Activated CD4-positive, alpha-beta T cell treated with anti-CD3 and anti-CD28 coated beads, Interleukin-2, amount 50 U/mL, for 1 hour (primary cell): ENCODE measurements at regions not wholly inside any gene's neighbourhood (a gene's known extent, or its start where the extent isn't known, plus 50 kb on each side); places are given as distances from the start of the nearest gene placed in this dataset.

Experiments
- DNase-seq: peaks from one replicate; pipeline ENCODE4 v3.0.0-alpha.2; 2020

DNA sequence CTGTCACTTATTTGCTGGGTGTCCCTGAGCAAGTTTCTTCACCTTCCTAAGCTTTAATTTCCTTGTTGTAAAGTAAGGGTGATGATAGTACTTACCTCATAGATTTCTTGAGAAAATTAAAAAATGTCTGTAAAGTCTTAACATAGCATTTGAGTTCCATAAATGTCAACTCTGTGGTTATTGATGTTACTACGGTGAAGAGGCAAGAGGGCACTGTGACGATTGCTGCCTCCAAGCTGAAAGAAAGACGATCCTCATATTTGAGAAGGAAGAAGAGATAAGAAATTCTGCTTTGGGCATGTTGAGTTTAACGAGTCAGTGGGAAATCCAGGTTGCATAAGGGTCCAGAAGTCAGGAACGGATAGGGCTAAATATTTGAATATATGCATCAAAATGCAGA lies 240.8 kb upstream of the ZPLD1 start:
- DNase-seq: no peak

DNA sequence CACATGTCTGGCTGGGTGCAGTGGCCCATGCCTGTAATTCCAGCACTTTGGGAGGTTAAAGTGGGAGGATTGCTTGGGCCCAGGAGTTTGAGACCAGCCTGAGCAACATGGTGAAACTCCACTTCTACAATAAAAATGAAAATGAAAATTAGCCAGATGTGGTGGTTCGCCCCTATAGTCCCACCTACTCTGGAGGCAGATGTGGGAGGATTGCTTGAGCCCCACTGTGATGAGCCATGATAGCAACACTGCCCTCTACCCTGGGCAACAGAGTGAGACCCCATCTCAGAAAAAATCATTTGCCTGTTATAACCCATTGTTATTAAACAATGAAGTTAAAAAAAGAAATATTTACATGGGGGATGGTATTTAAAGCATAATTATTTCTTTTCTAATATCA lies 240.1 kb upstream of the ZPLD1 start:
- no peak for DNase-seq

DNA sequence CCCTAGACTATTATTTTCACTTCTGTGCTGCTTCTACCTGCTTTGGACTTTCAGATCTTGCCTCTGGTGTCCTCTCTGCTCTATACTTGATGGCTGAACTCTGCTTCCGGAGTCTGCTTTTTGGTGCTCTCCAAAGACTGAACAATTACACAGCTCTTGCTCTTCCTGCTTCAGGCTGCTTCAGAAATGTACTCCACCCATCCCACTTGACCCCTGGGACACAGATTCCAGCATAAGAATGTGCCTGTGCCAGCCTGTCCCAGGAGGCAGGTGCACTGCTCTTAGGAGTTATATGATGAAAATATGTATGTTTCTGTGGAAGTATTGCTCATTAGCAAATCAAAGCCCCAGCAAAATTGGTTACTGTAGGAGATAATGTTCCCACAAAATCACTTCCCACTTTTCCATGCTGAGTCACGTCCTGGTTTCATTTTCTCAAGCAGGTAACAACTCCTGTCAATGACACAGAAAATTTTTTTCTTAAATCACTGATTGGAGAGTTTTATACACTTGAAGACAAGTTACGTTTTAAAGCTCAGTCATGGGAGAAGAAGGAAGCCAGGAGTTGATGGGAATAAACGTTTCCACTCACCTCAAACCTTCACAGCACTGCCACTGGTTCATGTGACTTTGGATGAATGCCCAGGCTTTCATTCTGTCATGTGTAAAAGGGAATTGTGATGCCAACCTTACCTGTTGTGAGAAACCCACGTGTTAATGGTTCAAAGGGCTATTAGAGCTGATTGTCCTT lies 239.4 kb upstream of the ZPLD1 start:
- DNase-seq: no peak

DNA sequence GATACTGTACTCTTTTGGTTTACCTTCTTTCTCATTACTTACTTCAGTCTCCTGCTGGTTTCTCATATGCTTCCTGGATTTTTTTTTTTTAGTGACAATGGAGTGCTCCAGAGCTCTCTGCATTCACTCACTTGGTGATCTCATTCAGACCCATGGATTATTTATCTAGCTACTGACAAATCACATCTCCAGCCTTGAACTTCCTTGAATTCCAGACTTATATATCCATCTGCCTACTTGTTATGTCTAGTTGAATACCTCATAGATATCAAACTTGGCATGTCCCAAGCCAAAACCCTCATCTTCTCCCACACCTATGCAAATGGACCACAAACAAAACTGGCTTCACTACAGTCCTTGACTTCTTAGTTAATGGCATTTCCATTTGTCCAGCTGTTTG lies 234.7 kb upstream of the ZPLD1 start:
- no peak for DNase-seq

DNA sequence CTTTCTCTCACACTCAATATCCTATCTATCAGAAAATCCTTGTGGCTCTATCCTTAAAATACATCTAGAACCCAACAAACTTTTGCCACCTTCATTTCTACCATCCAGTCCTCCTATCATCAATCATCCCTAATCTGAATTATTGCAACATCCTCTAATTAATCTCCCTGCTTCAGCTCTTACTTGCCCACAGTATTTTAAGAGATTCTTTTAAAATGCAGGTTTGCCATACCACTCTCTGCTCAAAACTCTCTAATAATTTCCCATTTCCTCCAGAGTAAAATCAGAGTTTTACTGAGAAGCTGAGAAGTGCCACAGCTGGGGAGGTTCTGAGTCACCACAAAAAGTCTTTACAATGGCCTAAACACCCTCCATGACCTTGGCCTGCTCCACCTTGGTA lies 234.3 kb upstream of the ZPLD1 start:
- DNase-seq: no peak

DNA sequence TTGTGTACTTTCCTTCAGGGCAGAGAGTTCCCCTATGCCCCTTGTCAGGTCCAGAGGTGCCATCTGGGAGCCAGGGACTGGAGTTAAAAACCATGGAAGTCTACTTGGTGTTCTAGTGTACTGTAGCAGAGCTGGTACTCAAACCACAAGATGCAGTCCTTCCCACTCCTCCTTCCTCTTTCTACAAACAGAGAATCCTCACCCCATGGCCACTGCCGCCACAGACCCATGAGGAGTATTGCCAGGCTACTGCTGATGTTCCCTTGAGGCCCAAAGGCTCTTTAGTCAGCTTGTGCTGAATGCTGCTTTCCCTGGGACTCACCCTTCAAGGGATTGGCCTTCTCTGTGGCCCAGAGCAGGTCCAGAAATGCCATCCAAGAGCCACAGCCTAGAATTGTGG lies 229.2 kb upstream of the ZPLD1 start:
- DNase-seq: no peak

DNA sequence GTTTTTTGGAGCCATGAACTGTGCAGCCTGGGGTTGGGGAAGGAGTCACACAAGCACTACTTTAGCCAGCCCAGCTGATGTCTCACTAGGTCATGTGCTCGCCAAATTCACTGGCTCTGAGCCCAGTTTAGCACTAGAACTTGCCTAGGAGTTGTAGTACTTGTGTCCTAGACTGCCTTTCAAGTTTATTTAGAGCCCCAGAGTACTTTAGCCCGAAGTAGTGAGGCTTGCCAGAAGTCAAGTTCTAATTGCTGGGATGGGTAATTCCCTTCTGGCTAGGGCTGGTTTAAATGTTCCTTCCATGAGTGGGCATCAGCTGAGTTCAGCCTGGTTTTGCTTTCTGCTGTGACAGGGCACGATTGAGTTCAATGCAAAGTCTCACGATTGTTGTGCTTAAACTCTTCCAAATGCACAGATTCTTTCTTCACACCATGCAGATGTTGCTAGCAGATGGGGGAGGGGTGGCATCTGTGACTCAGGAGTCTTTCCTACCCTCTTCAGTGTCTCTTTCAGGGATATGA lies 228.2 kb upstream of the ZPLD1 start:
- no peak for DNase-seq

DNA sequence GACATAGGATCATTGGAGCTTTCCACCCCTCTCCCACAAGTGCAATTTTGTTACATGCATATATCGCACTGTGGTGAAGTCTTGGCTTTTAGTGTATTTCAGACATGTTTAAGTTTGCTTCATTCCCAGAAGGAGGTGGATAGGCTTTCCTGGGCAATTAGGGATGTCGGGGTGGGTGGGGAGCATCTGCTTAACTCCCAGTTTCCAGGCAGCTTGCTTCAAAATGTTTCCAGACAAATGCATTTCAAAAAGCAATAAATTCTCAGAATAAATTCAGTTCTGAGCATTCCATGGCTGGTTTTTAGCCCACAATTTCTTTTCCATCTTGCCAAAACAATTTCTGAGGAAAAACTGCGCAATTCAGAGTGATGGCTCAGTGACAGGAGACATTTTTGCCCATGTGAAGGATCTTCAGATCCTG lies 227.7 kb upstream of the ZPLD1 start:
- no peak for DNase-seq

DNA sequence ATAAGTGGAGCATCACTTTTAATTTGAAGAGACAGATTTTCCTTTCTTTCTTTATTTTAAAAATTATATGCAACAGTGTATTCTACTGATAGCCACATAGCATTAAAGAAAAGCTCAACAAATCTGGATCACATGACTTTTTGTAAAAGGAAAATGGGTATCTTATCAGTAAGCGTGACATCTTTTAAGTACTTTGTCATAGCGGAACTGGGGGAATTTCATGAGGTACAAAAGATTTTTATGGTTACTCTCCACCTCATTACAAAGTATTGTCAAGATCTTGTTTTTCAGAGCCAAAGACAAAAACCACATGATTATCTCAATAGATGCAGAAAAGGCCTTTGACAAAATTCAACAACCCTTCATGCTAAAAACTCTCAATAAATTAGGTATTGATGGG lies 219.6 kb upstream of the ZPLD1 start:
- DNase-seq: no peak

DNA sequence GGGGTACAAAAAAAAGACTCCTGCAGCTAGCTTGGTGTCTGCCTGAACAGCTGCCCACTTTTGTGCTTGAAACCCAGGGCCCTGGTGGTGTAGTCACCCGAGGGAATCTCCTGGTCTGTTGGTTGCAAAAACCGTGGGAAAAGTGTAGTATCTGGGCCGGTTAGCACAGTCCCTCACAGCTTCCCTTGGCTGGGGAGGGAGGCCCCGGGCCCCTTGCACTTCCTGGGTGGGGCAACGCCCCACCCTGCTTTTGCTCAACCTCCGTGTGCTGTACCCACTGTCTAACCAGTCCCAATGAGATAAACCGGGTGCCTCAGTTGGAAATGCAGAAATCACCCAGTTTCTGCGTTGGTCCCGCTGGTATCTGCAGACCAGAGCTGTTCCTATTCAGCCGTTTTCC lies 211.7 kb upstream of the ZPLD1 start:
- no peak for DNase-seq

DNA sequence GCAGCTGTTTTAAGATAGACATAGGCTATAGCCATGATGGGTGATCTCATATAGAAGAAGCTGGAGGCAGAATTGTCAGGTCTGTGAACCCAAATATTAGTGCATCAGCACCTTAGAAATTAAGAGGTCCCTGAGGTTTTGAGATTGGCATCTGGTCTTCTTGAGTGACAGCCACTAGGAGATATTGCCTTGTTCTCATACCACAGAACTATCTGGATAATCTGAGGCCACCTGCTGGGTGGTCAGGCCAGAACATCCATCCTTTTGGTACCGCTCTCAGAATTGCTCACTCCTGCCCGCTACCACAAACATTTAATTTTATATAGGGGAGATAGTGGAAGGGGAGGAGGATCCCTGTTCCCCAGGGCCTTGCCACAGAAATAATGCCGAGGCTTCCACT lies 210.6 kb upstream of the ZPLD1 start:
- no peak for DNase-seq

DNA sequence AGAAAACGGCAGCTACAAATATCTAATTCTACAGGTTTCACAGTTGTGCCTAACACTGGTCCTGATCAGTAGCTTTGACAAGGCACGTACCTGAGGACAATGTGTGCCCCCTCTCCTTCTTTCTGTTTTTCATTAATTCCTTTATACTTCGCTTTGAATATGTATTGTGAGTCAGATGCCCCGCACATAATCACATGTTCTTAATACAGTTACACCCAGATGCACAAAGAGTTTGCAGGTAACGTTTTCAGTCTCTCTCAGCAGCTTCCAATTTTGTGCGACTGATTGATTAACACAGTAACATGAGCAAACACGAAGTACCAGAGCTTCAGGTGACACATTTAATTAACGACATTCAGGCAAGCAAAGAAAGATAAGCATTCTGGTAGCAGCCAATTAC lies 209.8 kb upstream of the ZPLD1 start:
- no peak for DNase-seq

DNA sequence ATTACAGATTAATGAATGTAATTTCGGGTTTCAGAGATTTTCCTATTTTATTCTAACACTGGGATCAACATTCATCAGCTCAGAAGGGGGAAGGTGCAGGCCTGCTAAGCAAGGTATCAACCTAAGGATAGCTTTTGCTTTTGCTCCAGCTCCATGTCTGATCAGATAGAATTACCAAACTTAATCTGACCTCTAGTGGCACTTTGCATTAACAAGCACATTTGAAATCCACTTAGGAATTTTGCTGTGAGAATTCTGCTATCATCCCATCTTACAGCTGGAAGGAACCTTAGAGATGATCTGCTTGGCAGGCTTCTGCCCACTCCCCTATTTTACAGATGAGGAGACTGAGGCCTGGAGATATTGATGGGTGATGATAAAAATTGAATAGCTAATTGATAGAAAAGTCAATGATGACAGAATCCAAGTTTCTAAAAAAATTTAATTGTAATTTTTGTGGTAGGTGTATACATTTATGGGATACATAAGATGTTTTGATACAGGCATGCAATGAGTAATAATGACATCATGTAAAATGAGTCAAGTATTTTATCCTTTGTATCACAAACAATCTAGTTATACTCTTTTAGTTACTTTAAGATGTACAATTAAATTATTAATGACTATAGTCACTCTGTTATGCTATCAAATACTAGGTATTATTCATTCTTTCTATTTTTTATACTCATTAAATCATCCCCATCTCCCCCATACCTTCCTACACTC lies 209.2 kb upstream of the ZPLD1 start:
- DNase-seq: no peak

DNA sequence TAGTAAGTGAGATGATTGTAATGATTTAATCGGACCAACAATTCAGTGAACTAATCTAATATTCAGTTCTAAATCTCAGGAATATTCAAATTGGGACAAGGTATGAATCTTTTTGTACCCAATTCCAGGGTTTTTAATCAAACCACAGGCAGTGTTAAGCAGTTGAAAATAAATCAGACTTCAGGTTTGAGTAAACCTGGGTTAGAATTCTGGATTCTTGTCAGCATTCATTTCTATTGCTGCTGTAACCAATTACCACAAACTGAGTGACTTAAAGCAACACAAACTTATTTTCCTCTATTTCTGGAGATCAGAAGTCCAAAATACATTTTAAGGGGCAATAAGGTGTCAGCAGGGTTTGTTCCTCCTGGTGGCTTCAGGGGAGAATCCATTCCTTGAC lies 208.4 kb upstream of the ZPLD1 start:
- no peak for DNase-seq

DNA sequence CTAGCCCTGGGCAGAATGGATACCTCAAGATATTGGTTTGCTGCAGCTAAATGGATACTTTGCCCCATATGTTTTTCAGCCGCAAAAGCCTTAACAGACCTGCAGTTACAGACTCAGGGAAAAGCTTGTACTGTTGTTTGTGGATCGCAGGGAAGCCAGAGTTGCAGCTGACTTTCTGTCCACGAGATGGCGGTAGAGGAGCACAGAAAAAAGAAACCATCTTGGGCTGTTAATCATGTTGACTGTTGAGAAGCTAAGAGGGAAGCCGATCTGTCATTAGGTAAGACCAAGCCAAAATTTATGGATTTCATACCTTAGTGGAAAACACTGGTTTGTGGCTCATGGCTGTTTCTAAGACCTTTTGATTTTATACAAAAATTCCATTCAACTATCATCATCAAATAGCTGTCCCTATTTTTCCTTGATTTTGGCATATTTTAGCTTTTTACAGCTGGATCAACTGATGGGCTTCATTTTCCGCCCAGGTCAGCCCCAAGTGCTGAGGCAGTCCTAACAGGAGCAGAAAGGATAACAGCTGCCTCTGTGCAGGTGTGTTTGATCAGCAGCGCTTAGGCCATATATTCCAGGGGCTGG lies 205.7 kb upstream of the ZPLD1 start:
- DNase-seq: peak; percentile 72

DNA sequence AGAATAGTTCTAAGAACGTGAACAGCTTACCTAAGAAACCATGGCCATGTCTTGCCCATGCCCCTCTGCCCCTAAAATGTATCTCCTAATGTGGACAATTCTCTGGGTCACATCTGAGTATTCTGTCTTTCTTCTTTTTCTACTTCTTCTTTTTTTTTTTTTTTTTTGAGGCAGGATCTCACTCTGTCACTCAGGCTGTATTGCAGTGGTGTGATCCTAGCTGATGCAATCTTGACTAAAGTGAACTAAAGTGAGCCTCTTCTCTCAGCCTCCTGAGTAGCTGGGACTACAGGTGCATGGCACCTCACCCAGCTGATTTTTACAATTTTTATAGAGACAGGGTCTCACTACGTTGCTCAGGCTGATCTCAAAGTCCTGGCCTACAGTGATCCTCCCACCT lies 204.8 kb upstream of the ZPLD1 start:
- DNase-seq: no peak

DNA sequence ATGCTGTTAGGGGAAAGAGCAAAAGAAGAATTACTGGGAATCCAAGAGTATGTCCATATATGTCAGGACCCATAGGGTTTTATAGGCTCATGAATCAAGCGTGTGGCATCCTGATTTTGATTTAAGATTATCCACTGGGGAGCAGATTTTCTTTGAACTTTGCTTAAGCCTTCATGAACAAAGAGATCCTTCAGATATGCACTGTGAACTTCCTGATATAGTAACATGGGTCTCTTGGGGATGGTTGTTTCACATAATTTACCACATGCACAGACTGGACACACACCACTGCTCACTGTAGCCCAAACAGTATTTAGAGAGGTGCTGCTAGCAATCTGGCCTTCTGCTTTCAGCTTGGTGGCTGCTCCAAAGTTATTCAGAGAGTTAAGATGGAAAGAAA lies 200.9 kb upstream of the ZPLD1 start:
- DNase-seq: no peak

DNA sequence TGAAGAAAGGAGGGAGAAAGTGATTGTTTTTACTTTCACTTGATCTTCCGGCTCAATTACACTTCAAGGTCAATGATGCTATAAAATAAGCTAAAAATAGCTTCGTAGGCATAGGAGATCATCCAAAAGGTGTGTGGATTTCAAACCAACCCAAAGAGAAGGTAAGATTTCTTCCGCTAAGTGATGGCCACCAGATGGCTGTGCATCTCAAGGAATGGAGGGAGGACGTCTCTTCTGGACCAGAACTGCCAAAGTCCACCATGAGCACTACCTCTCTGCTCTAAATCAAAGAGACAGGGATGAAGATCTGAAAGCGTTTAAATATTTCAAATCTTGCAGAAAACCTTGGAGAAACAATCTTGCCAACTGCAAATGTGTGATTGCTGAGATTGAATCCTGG lies 199.1 kb upstream of the ZPLD1 start:
- DNase-seq: no peak

DNA sequence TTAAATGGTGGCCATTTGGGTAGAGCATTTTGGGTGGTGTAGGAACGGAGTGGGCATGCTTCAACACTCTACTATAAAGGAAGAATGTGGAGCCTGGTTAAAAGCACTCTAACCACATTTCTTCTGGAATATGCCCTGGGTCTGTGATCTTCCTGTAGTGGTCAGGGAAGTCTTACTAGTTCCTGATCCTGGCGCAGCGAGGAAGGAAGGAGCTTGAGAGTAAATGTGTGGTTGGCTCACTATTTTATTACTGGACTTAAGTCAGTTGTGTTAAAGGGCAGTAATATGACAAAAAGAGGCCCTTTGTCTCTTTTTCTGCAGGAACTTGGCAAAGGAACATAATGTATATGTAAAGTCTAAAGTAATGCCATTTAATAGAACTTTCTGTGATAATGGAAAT lies 197.6 kb upstream of the ZPLD1 start:
- no peak for DNase-seq

DNA sequence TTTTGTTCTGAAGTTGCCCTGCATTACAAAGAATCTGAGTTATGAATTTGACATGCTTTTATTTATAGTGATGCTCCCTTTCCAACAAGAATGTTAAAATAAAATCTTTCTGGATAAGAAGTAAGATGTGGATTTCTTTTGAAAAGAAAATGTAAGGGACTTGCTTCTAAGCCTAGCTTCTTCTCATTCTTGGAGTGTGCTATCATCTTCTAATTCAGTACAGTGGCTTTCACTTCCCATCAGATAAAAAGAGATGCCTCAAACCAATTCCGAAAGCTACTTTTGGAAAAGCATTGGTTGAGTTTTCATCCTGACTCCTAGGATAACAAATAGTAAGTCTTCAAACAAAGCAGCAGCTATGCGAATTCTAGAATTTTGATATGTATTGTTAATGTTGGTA lies 197.0 kb upstream of the ZPLD1 start:
- no peak for DNase-seq

DNA sequence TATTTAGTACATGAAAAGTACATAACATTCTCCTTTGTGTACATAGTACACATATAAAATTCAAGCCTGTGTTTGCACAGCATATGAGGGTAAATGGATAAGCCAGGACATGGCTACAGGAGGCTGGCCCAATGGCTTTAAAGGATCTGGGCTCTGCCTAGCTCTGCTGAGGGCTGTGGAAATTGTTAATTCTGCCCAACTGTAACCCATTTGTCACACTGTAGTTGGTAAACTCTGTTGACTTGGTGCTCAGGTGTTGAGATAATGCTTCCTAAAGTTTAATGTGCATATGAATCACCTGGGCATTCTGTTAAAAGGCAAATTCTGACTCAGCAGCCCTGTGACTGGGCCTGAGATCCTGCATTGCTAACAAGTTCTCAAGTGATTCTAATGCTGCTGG lies 196.5 kb upstream of the ZPLD1 start:
- DNase-seq: no peak

DNA sequence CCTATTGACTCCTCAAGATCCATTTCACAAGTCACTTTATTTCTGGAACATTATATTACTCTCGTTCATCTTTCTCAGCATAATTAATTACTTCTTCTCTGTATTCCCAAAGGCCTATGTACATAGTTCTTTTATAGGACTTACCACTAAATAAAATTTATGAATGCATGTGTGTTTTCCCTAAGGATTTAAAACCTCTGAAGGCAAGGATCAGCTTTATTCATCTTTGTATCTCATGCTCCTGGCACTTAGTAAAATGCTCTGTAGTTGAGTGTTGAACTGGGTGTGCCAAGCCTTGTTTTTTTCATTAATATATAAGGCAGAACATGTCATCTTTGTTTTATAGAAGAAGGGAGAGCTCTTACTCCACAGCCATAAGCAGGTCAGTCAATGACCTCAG lies 194.1 kb upstream of the ZPLD1 start:
- DNase-seq: no peak

DNA sequence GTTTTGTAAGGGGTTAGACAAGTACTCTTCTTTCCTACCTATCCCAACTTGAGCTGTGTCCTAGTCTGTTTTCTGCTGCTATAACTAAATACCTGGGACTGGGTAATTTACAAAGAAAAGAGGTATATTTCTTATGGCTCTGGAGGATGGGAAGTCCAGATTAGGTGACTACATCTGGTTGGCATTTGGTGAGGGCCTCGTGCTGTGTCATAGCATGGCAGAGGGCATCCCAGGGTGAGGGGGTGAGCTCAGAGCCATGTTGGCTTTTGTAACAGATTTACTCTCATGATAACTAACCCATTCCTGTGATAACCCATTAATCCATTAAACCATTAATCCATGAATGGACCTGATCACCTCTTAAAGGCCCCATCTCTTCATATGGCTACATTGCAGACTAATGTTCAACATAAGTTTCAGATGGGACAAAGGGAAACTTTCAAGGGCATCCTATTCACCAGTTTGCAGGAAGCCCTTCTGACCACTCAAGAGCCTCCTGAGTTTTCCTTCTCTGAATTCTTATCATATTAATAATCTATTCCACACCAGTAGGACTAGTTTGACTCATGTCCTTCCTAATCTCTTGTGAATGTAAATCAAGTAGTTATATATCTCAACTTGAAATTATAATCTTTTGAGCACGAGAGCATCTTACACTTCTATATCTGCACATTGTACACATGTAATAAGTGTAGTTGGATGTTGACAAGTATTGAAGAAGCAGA lies 185.7 kb upstream of the ZPLD1 start:
- DNase-seq: no peak

DNA sequence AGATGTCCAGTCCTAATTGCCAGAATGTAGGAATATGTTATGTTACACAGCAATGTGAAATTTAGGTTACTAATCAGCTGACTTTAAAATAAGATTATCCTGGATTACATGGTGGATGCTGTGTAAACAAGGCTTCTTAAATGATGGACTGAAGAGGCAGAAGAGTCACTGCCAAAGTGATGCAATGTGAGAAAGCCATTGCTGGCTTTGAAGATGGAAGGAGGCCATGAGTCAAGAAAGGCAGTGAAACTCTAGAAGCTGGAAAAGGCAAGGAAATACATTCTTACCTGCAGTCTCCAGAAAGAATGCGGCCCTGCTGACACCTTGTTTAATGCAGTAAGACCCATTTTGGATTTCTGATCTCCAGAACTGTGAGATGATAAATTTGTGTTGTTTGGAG lies 179.1 kb upstream of the ZPLD1 start:
- DNase-seq: no peak
